ENCODE measurements at regions not wholly inside any gene's neighbourhood (a gene's known extent, or its start where the extent isn't known, plus 50 kb on each side); places are given as distances from the start of the nearest gene placed in this dataset.

DNA sequence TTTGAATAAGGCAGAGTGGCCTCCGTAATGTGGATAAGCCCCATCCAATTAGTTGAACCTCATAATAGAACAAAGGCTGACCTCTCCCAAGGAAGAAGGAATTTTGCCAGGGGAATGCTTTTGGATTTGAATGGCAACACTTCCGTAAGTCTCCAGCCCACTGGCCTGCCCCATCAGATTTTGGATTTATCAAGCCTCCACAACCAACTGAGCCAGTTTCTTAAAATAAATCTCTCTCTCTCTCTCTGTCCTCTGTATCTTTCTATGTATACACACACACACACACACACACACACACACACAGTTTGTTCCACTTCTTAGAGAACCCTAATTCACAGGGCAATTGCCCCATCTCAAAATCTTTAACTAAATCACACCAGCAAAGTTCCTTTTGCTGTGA, 100.9 kb upstream of the CAV2 start:
- TF ChIP-seq EZH2 (optimal IDR thresholded peaks at IDR 0.05; ENCODE audit: low read depth, low read length) (no peak), CTCF (IDR thresholded peaks at IDR 0.05; ENCODE audit: low read length) (no peak)
